ENCODE measurements at regions not wholly inside any gene's neighbourhood (a gene's known extent, or its start where the extent isn't known, plus 50 kb on each side); places are given as distances from the start of the nearest gene placed in this dataset.

DNA sequence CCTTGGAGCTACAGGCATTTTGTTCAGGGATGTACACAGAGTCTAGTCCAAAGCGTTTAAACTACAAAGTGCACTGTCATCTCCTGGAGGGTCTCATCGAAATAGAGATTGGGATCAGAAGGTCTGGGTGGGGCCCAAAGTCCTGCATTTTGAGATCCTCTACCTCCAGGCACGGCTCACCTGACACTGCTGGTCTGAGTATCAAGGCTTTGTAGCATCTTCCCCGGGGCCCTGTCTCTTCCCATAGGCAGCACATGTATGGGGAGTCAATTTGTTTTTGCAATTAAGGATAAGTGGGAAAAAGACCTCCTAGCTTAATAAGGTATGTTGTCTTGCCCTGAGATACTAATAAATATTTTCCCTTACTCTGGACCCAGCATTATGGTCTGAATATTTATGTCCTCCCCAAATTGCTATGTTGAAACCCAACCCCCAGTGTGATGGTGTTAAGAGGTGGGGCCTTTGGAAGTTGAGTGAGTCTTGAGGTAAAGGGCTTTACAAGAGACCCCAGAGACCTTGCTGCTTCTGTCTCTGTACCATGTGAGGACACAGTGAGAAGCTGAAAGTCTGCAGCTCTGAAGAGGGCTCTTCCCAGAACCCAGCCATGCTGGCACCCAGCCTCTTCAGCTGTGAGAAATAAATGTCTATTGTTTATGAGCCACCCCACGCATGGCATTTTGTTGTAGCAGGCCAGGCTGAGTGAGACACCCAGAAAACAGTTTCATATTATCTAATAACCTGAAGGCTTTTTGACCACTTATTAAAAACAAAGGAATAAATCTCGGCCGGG, 258.7 kb upstream of the HS6ST1 start:
- Histone ChIP-seq H4K20me1 (ENCODE audit: control insufficient read depth, insufficient read depth, low read depth, low read length) (no peaks in the 10 kb centered on the region), H3K27me3 (ENCODE audit: control insufficient read depth, low read length) (no peaks in the 10 kb centered on the region), H3K27ac (ENCODE audit: low read depth, low read length) (no peak overlapping the region), H3K9me2 (replicated peaks; ENCODE audit: control insufficient read depth, low read length) (no peaks in the 10 kb centered on the region), H3F3A (ENCODE audit: control insufficient read depth, insufficient read depth) (no peaks in the 10 kb centered on the region), H3K79me2 (ENCODE audit: control insufficient read depth, low read length) (no peaks in the 10 kb centered on the region), H3K4me2 (ENCODE audit: low read length) (no peak overlapping the region), H3K36me3 (ENCODE audit: control insufficient read depth, low read length) (no peaks in the 10 kb centered on the region), H3K4me1 (ENCODE audit: control insufficient read depth, low read length) (no peaks in the 10 kb centered on the region), H3K4me3 (ENCODE audit: low read length) (no peak overlapping the region), H3K9me3 (ENCODE audit: control insufficient read depth, insufficient read depth, low read length) (no peaks in the 10 kb centered on the region)
- TF ChIP-seq, protein P1, sequence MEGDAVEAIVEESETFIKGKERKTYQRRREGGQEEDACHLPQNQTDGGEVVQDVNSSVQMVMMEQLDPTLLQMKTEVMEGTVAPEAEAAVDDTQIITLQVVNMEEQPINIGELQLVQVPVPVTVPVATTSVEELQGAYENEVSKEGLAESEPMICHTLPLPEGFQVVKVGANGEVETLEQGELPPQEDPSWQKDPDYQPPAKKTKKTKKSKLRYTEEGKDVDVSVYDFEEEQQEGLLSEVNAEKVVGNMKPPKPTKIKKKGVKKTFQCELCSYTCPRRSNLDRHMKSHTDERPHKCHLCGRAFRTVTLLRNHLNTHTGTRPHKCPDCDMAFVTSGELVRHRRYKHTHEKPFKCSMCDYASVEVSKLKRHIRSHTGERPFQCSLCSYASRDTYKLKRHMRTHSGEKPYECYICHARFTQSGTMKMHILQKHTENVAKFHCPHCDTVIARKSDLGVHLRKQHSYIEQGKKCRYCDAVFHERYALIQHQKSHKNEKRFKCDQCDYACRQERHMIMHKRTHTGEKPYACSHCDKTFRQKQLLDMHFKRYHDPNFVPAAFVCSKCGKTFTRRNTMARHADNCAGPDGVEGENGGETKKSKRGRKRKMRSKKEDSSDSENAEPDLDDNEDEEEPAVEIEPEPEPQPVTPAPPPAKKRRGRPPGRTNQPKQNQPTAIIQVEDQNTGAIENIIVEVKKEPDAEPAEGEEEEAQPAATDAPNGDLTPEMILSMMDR (IDR thresholded peaks at IDR 0.05; ENCODE audit: low read depth, low read length, poor library complexity, severe bottlenecking) = no peak
- no peak for TF ChIP-seq EZH2phosphoT487 (IDR thresholded peaks at IDR 0.05; ENCODE audit: borderline replicate concordance, low read length)

DNA sequence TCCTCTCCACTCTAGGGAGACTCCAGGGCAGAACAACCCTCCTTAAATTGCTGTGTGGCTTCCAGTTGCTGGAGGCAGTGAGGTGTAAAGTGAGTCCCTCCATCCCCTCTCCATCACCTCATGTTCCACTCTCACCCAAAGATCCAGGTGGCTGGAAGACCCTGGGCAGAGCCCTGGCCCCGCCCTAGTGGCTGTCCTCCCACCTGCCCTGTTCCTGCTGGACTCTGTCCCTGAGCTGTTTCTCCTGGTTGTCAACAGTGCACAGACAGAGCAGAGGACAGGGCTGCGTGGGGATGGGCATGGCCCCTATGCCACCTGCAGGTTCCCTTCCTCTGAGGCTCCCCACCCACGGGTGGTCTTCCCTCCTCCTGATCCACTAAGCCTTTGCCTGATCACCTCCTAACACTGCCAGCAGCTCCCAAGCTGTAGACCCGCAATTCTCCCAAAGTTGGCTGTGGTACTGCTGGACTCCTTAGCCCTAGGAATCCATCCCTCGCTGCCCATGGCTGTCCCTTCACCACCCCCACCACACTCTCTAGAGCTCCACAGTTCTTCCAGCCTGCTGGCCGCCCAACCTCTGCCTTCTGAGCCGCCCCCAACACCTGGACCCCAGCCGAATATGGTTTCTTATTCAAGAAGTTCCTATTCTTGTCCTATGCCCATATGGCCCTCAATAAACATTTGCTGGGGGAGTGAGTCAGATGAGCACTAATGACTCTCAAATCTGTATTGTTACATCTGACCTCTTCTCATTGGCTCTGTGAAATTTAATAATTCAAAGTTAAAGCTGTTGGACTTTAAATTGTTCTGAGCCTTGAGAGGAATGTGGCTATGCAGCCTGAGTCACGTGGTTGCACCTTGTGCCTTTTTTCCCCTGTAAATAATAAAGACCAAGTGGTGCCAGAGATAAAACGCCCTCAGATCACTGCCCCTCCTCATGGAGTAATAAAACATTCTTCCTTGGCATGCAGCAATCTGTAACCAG, 260.0 kb upstream of the HS6ST1 start:
- Histone ChIP-seq H3F3A (ENCODE audit: control insufficient read depth, insufficient read depth) (no peaks in the 10 kb centered on the region), H3K4me2 (ENCODE audit: low read length) (no peak overlapping the region), H3K9me3 (ENCODE audit: control insufficient read depth, insufficient read depth, low read length) (no peaks in the 10 kb centered on the region), H3K9me2 (replicated peaks; ENCODE audit: control insufficient read depth, low read length) (no peaks in the 10 kb centered on the region), H3K27ac (ENCODE audit: low read depth, low read length) (no peak overlapping the region), H4K20me1 (ENCODE audit: control insufficient read depth, insufficient read depth, low read depth, low read length) (no peaks in the 10 kb centered on the region), H3K4me1 (ENCODE audit: control insufficient read depth, low read length) (no peaks in the 10 kb centered on the region), H3K36me3 (ENCODE audit: control insufficient read depth, low read length) (no peaks in the 10 kb centered on the region), H3K27me3 (ENCODE audit: control insufficient read depth, low read length) (no peaks in the 10 kb centered on the region), H3K79me2 (ENCODE audit: control insufficient read depth, low read length) (no peaks in the 10 kb centered on the region), H3K4me3 (ENCODE audit: low read length) (no peak overlapping the region)
- TF ChIP-seq, protein P1 (IDR thresholded peaks at IDR 0.05; ENCODE audit: low read depth, low read length, poor library complexity, severe bottlenecking) = no peak
- TF ChIP-seq EZH2phosphoT487 (IDR thresholded peaks at IDR 0.05; ENCODE audit: borderline replicate concordance, low read length) = no peak

DNA sequence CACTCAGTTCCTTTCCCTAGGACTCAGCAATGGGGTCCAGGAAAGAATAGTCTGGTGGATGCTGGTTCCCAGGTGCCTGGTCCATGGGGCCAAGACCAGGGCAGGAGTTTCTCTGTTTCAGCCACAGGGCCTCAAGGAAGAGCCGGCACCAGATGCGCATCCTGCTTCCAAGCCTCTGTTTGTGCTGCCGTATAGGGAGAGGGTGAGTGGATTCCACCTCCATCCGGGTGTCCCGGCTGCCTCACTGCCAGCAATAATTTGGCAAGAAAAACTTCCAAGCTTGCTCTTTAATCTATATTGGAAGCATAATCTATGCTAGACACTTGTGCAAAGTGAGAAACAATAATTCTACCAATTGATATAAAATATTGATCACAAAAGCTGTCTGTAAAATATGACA, 261.2 kb upstream of the HS6ST1 start:
- Histone ChIP-seq H3K27me3 (ENCODE audit: control insufficient read depth, low read length) (no peaks in the 10 kb centered on the region), H3K79me2 (ENCODE audit: control insufficient read depth, low read length) (no peaks in the 10 kb centered on the region), H3K36me3 (ENCODE audit: control insufficient read depth, low read length) (no peaks in the 10 kb centered on the region), H3K4me2 (ENCODE audit: low read length) (no peak overlapping the region), H4K20me1 (ENCODE audit: control insufficient read depth, insufficient read depth, low read depth, low read length) (no peaks in the 10 kb centered on the region), H3K4me1 (ENCODE audit: control insufficient read depth, low read length) (no peaks in the 10 kb centered on the region), H3K9me2 (replicated peaks; ENCODE audit: control insufficient read depth, low read length) (no peaks in the 10 kb centered on the region), H3K27ac (ENCODE audit: low read depth, low read length) (no peak overlapping the region), H3K9me3 (ENCODE audit: control insufficient read depth, insufficient read depth, low read length) (no peaks in the 10 kb centered on the region; the same call in 1 of the 2 replicates), H3K4me3 (ENCODE audit: low read length) (no peak overlapping the region), H3F3A (ENCODE audit: control insufficient read depth, insufficient read depth) (no peaks in the 10 kb centered on the region)
- TF ChIP-seq EZH2phosphoT487 (IDR thresholded peaks at IDR 0.05; ENCODE audit: borderline replicate concordance, low read length) = no peak
- TF ChIP-seq, protein P1 (IDR thresholded peaks at IDR 0.05; ENCODE audit: low read depth, low read length, poor library complexity, severe bottlenecking) = no peak

Data from DOHH2 (cell line).